Hepatocyte (in vitro differentiated cells): ENCODE measurements at regions not wholly inside any gene's neighbourhood (a gene's known extent, or its start where the extent isn't known, plus 50 kb on each side); places are given as distances from the start of the nearest gene placed in this dataset.

Experiments used
- DNase-seq: peaks from one replicate; pipeline ENCODE4 v3.0.0-alpha.2; 2016; ENCODE audit warnings: low spot score
- H2AFZ ChIP-seq: fragments of 200-600 bp; sonication (generic); 2 replicates; pipeline ENCODE4 v1.6.0; 2016; ENCODE audit warnings: antibody characterized with exemption, mild to moderate bottlenecking
- H3K27ac ChIP-seq: fragments of 200-600 bp; sonication (generic); 2 replicates; pipeline ENCODE4 v1.5.1; 2016; ENCODE audit warnings: mild to moderate bottlenecking
- H3K27me3 ChIP-seq: fragments of 200-600 bp; sonication (generic); 2 replicates; pipeline ENCODE4 v1.6.1; 2016
- H3K36me3 ChIP-seq: fragments of 200-600 bp; sonication (generic); replicated peaks from 2 replicates; pipeline ENCODE4 v1.5.1; 2016; ENCODE audit warnings: low read depth; ENCODE audit not compliant: insufficient read depth
- H3K4me1 ChIP-seq: fragments of 200-600 bp; sonication (generic); 2 replicates; pipeline ENCODE4 v1.5.1; 2016; ENCODE audit warnings: mild to moderate bottlenecking, moderate library complexity; ENCODE audit not compliant: insufficient read depth
- H3K4me2 ChIP-seq: fragments of 200-600 bp; sonication (generic); 2 replicates; pipeline ENCODE4 v1.6.0; 2016
- H3K4me3 ChIP-seq: fragments of 200-600 bp; sonication (generic); 2 replicates; pipeline ENCODE4 v1.5.1; 2016; ENCODE audit warnings: mild to moderate bottlenecking
- H3K79me2 ChIP-seq: fragments of 200-600 bp; sonication (generic); 2 replicates; pipeline ENCODE4 v1.6.0; 2017; ENCODE audit warnings: mild to moderate bottlenecking
- H3K9me2 ChIP-seq: fragments of 200-600 bp; sonication (generic); replicated peaks from 2 replicates; pipeline ENCODE4 v1.6.0; 2017; ENCODE audit warnings: mild to moderate bottlenecking; ENCODE audit not compliant: insufficient read depth
- H3K9me3 ChIP-seq: fragments of 200-600 bp; sonication (generic); 2 replicates; pipeline ENCODE4 v1.5.1; 2016; ENCODE audit warnings: low read depth, mild to moderate bottlenecking
- H4K20me1 ChIP-seq: fragments of 200-600 bp; sonication (generic); 2 replicates; pipeline ENCODE4 v1.6.0; 2016; ENCODE audit warnings: mild to moderate bottlenecking; ENCODE audit not compliant: insufficient read depth, poor library complexity, severe bottlenecking
- EZH2 ChIP-seq: fragments of 200-600 bp; sonication (generic); IDR thresholded peaks from 2 replicates; pipeline ENCODE4 v1.6.1; 2016; ENCODE audit warnings: antibody characterized with exemption, mild to moderate bottlenecking, borderline replicate concordance
- EZH2phosphoT487 ChIP-seq: fragments of 200-600 bp; sonication (generic); IDR thresholded peaks from one replicate; pipeline ENCODE4 v1.6.1; 2018; ENCODE audit warnings: antibody characterized with exemption, mild to moderate bottlenecking, low read depth, moderate library complexity; ENCODE audit not compliant: unreplicated experiment, severe bottlenecking
- WGBS: methylation state at CpG from one replicate; pipeline ENCODE4 v1.1.6; 2016; ENCODE audit warnings: low lambda C conversion rate; ENCODE audit errors: missing lambda C conversion rate; 5-methylcytosine and 5-hydroxymethylcytosine counted together
- TF ChIP-seq, protein P1 (sequence below): fragments of 200-600 bp; sonication (generic); IDR thresholded peaks from 2 replicates; pipeline ENCODE4 v1.5.1; 2016; ENCODE audit warnings: antibody characterized with exemption, mild to moderate bottlenecking; ENCODE audit not compliant: poor library complexity

- Histone ChIP-seq H3K9me3 (no peaks in the 10 kb centered on the region), H3K9me2 (no peaks in the 10 kb centered on the region), H3K27me3 (no peaks in the 10 kb centered on the region), H3K27ac (no peak overlapping the region), H2AFZ (no peak overlapping the region), H3K4me3 (no peak overlapping the region), H3K4me2 (no peak overlapping the region), H3K36me3 (no peaks in the 10 kb centered on the region), H3K79me2 (no peaks in the 10 kb centered on the region), H4K20me1 (no peaks in the 10 kb centered on the region), H3K4me1 (no peaks in the 10 kb centered on the region)
- no peak for DNase-seq
- no peak for TF ChIP-seq EZH2
- TF ChIP-seq, protein P1, sequence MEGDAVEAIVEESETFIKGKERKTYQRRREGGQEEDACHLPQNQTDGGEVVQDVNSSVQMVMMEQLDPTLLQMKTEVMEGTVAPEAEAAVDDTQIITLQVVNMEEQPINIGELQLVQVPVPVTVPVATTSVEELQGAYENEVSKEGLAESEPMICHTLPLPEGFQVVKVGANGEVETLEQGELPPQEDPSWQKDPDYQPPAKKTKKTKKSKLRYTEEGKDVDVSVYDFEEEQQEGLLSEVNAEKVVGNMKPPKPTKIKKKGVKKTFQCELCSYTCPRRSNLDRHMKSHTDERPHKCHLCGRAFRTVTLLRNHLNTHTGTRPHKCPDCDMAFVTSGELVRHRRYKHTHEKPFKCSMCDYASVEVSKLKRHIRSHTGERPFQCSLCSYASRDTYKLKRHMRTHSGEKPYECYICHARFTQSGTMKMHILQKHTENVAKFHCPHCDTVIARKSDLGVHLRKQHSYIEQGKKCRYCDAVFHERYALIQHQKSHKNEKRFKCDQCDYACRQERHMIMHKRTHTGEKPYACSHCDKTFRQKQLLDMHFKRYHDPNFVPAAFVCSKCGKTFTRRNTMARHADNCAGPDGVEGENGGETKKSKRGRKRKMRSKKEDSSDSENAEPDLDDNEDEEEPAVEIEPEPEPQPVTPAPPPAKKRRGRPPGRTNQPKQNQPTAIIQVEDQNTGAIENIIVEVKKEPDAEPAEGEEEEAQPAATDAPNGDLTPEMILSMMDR: no peak
- WGBS: 68% methylated on average over 3 of the region's 3 CpGs
Observed at GRCh38 chr7:49125246-49125645, 200.9 kb downstream of the CDC14C start.

- Histone ChIP-seq H3K4me3 (no peak overlapping the region), H3K79me2 (no peaks in the 10 kb centered on the region), H3K9me2 (no peaks in the 10 kb centered on the region), H3K36me3 (no peaks in the 10 kb centered on the region), H3K4me2 (no peak overlapping the region), H3K9me3 (no peaks in the 10 kb centered on the region), H3K4me1 (no peaks in the 10 kb centered on the region), H3K27ac (no peak overlapping the region), H4K20me1 (no peaks in the 10 kb centered on the region), H3K27me3 (no peaks in the 10 kb centered on the region), H2AFZ (no peak overlapping the region)
- TF ChIP-seq EZH2 (no peak), EZH2phosphoT487 (no peak)
- TF ChIP-seq, protein P1: no peak
- no peak for DNase-seq
- WGBS: 47% methylated on average over 5 of the region's 5 CpGs
Observed at GRCh38 chr7:49127359-49127913, 203.1 kb downstream of the CDC14C start.

GRCh38 chr7:49137978-49138377 is 213.6 kb downstream of the CDC14C start:
- H3K9me3 ChIP-seq: no peaks in the 10 kb centered on the region
- H3K4me2 ChIP-seq: no peak overlapping the region
- WGBS: 96% methylated on average over 1 of the region's 1 CpG
- no peaks in the 10 kb centered on the region for H3K9me2 ChIP-seq
- H3K27ac ChIP-seq: no peak overlapping the region
- H3K4me3 ChIP-seq: no peak overlapping the region
- TF ChIP-seq EZH2phosphoT487 (no peak), EZH2 (no peak)
- TF ChIP-seq, protein P1: no peak
- H3K79me2 ChIP-seq: no peaks in the 10 kb centered on the region
- no peak overlapping the region for H2AFZ ChIP-seq
- H3K4me1 ChIP-seq: no peaks in the 10 kb centered on the region
- H3K36me3 ChIP-seq: no peaks in the 10 kb centered on the region
- H4K20me1 ChIP-seq: no peaks in the 10 kb centered on the region
- H3K27me3 ChIP-seq: no peaks in the 10 kb centered on the region
- DNase-seq: no peak

- Histone ChIP-seq H3K4me2 (no peak overlapping the region), H3K27ac (no peak overlapping the region), H4K20me1 (no peaks in the 10 kb centered on the region), H3K4me1 (no peaks in the 10 kb centered on the region), H3K79me2 (no peaks in the 10 kb centered on the region), H2AFZ (no peak overlapping the region), H3K9me2 (no peaks in the 10 kb centered on the region), H3K9me3 (no peaks in the 10 kb centered on the region), H3K36me3 (no peaks in the 10 kb centered on the region), H3K27me3 (no peaks in the 10 kb centered on the region), H3K4me3 (no peak overlapping the region)
- TF ChIP-seq EZH2 (no peak), EZH2phosphoT487 (no peak)
- TF ChIP-seq, protein P1: no peak
- DNase-seq: no peak
- 82% methylated on average over 3 of the region's 3 CpGs for WGBS
Observed at GRCh38 chr7:49150486-49150885, 226.1 kb downstream of the CDC14C start.
